GM19240 (cell line): ENCODE measurements at regions not wholly inside any gene's neighbourhood (a gene's known extent, or its start where the extent isn't known, plus 50 kb on each side); places are given as distances from the start of the nearest gene placed in this dataset.
"Not testable (repeated sequence)": the region's sequence is repeated elsewhere in the genome, so short reads cannot be mapped to it uniquely, and the experiment has no call there.

Source experiments
- DNase-seq: peaks from one replicate; pipeline ENCODE4 v3.0.0; 2011; ENCODE audit warnings: low spot score; ENCODE audit not compliant: insufficient read length

- no peak for DNase-seq
Observed at GRCh38 chr7:97373736-97374135, 256.2 kb downstream of the SDHAF3 start.

- no peak for DNase-seq
Observed at GRCh38 chr7:97377713-97378112, 260.2 kb downstream of the SDHAF3 start.

- no peak for DNase-seq
Observed at GRCh38 chr7:97381815-97382554, 264.5 kb downstream of the SDHAF3 start.

GRCh38 chr7:97390052-97390451 is 272.6 kb downstream of the SDHAF3 start:
- no peak for DNase-seq

- DNase-seq: no peak
Observed at GRCh38 chr7:97390915-97391593, 273.6 kb downstream of the SDHAF3 start.

GRCh38 chr7:97401398-97401797 is 283.9 kb downstream of the SDHAF3 start:
- DNase-seq: no peak

GRCh38 chr7:97405835-97406234 is 288.3 kb downstream of the SDHAF3 start:
- DNase-seq: no peak

GRCh38 chr7:97407106-97407505 is 289.6 kb downstream of the SDHAF3 start:
- DNase-seq: no peak

- no peak for DNase-seq
Observed at GRCh38 chr7:97409346-97409745, 291.8 kb downstream of the SDHAF3 start.

- DNase-seq: no peak
Observed at GRCh38 chr7:97418312-97418711, 300.8 kb downstream of the SDHAF3 start.

GRCh38 chr7:97419898-97420297 is 302.4 kb downstream of the SDHAF3 start:
- no peak for DNase-seq

GRCh38 chr7:97421307-97421930 is 303.9 kb downstream of the SDHAF3 start:
- DNase-seq: no peak

- no peak for DNase-seq
Observed at GRCh38 chr7:97422046-97422445, 304.5 kb downstream of the SDHAF3 start.

GRCh38 chr7:97430006-97430405 is 301.9 kb upstream of the TAC1 start:
- DNase-seq: no peak

GRCh38 chr7:97439637-97440214 is 292.2 kb upstream of the TAC1 start:
- no peak for DNase-seq

GRCh38 chr7:97446361-97446760 is 285.5 kb upstream of the TAC1 start:
- no peak for DNase-seq

GRCh38 chr7:97449448-97449847 is 282.4 kb upstream of the TAC1 start:
- DNase-seq: not testable (repeated sequence)

- DNase-seq: no peak
Observed at GRCh38 chr7:97450516-97450915, 281.4 kb upstream of the TAC1 start.

- DNase-seq: no peak
Observed at GRCh38 chr7:97454636-97455035, 277.2 kb upstream of the TAC1 start.

- DNase-seq: no peak
Observed at GRCh38 chr7:97457054-97457453, 274.8 kb upstream of the TAC1 start.

GRCh38 chr7:97460433-97460832 is 271.5 kb upstream of the TAC1 start:
- no peak for DNase-seq

GRCh38 chr7:97461596-97461995 is 270.3 kb upstream of the TAC1 start:
- no peak for DNase-seq
